ENCODE measurements at regions not wholly inside any gene's neighbourhood (a gene's known extent, or its start where the extent isn't known, plus 50 kb on each side); places are given as distances from the start of the nearest gene placed in this dataset.

GRCh38 chr1:163706915-163707314 lies 385.2 kb downstream of the NUF2 start:
- FAIRE-seq (no peak), DNase-seq (ENCODE audit: low read depth, low spot score) (peak; percentile 81)
- H3K4me3 ChIP-seq (replicated peaks in 1 of 3; ENCODE audit: insufficient read depth in 1 of 3, low read depth in 1 of 3, low read length in 3 of 3): no peak overlapping the region
- POLR2A ChIA-PET: no interaction called here
- H3K27me3 ChIP-seq (ENCODE audit: control insufficient read depth in 2 of 2, insufficient read depth in 2 of 2, low read length in 2 of 2): no peaks in the 10 kb centered on the region
- no peaks in the 10 kb centered on the region for H3K9me3 ChIP-seq (replicated peaks; ENCODE audit: control insufficient read depth, insufficient read depth, low read length)
- intact Hi-C loops (cut with micrococcal nuclease) (loop anchor here (1.0 to 5.0 kb wide), 2 partner anchors 168 to 850 kb away; partner anchors contain the start of gene PBX1), dilution Hi-C loops (cut with MboI; ENCODE audit: extremely low pct_ligation_motif_present, low sequenced_read_pairs) (no loop called here)
- peaks cover 33% of the 10 kb centered on the region for H3K4me1 ChIP-seq (ENCODE audit: control insufficient read depth, extremely low read depth, insufficient read depth, low read length)
- H3K9ac ChIP-seq (replicated peaks; ENCODE audit: extremely low read depth, insufficient read depth, low read length): peak overlapping the region; percentile 39
- no peaks in the 10 kb centered on the region for H3K79me2 ChIP-seq (ENCODE audit: control insufficient read depth, insufficient read depth, low read length)
- no peak overlapping the region for H2AFZ ChIP-seq (ENCODE audit: low read depth, low read length)
- H3K36me3 ChIP-seq (ENCODE audit: control insufficient read depth in 2 of 2, extremely low read depth in 1 of 2, insufficient read depth in 2 of 2, low read length in 2 of 2): no peaks in the 10 kb centered on the region
- H4K20me1 ChIP-seq (replicated peaks; ENCODE audit: control insufficient read depth, extremely low read depth, insufficient read depth, low read length): no peaks in the 10 kb centered on the region
- peak overlapping the region; percentile 70 for H3K27ac ChIP-seq (ENCODE audit: insufficient read depth, low read depth, low read length)
- H3K4me2 ChIP-seq (ENCODE audit: insufficient read depth, low read length): peak overlapping the region; percentile 42
- H3K9me1 ChIP-seq (replicated peaks; ENCODE audit: control insufficient read depth, extremely low read depth, insufficient read depth, low read length): no peaks in the 10 kb centered on the region
- BruUV-seq (replicated peaks): no TSS peak
- CTCF ChIA-PET: interaction anchor here (1.1 to 1.2 kb wide), 2 partner anchors 13 to 22 kb away, joined by 3 read pairs; no protein-coding TSS in a partner anchor
- no peak for TF ChIP-seq POLR2AphosphoS5 (IDR thresholded peaks at IDR 0.05; ENCODE audit: insufficient read depth, low read depth, low read length)
- peak; percentile 23 for TF ChIP-seq FOS (IDR thresholded peaks at IDR 0.05; ENCODE audit: borderline replicate concordance, insufficient read depth, low read length)
- peak; percentile 66 for TF ChIP-seq JUN (IDR thresholded peaks at IDR 0.05; ENCODE audit: borderline replicate concordance, insufficient read depth, insufficient read length, low read depth)

- intact Hi-C loops (cut with micrococcal nuclease) (loop anchor here (5.0 kb wide), 1 partner anchor 848 kb away; the partner anchor contains the start of gene PBX1), dilution Hi-C loops (cut with MboI; ENCODE audit: extremely low pct_ligation_motif_present, low sequenced_read_pairs) (no loop called here)
- CTCF ChIA-PET: interaction anchor here (1.5 kb wide), 1 partner anchor 11 kb away, joined by 4 read pairs; no protein-coding TSS in a partner anchor
- DNase-seq (ENCODE audit: low read depth, low spot score) (peak; percentile 72), FAIRE-seq (no peak)
- TF ChIP-seq FOS (IDR thresholded peaks at IDR 0.05; ENCODE audit: borderline replicate concordance, insufficient read depth, low read length) (peak; percentile 69), GATA2 (IDR thresholded peaks at IDR 0.05; ENCODE audit: insufficient read depth, insufficient read length, low read depth, low read length) (peak; percentile 34), JUN (IDR thresholded peaks at IDR 0.05; ENCODE audit: borderline replicate concordance, insufficient read depth, insufficient read length, low read depth) (peak; percentile 92), MYC (IDR thresholded peaks at IDR 0.05; ENCODE audit: low read depth, low read length) (no peak)
- H3K4me1 ChIP-seq (ENCODE audit: control insufficient read depth, extremely low read depth, insufficient read depth, low read length): peaks cover 33% of the 10 kb centered on the region
- peak overlapping the region; percentile 34 for H3K27ac ChIP-seq (ENCODE audit: insufficient read depth, low read depth, low read length)
- no TSS peak for BruUV-seq (replicated peaks)
- H3K4me3 ChIP-seq (replicated peaks in 1 of 3; ENCODE audit: insufficient read depth in 1 of 3, low read depth in 1 of 3, low read length in 3 of 3): no peak overlapping the region
- H4K20me1 ChIP-seq (replicated peaks; ENCODE audit: control insufficient read depth, extremely low read depth, insufficient read depth, low read length): no peaks in the 10 kb centered on the region
- no peak overlapping the region for H3K9ac ChIP-seq (replicated peaks; ENCODE audit: extremely low read depth, insufficient read depth, low read length)
- POLR2A ChIA-PET: no interaction called here
- H2AFZ ChIP-seq (ENCODE audit: low read depth, low read length): no peak overlapping the region
- H3K27me3 ChIP-seq (ENCODE audit: control insufficient read depth in 2 of 2, insufficient read depth in 2 of 2, low read length in 2 of 2): no peaks in the 10 kb centered on the region
- H3K79me2 ChIP-seq (ENCODE audit: control insufficient read depth, insufficient read depth, low read length): no peaks in the 10 kb centered on the region
- no peaks in the 10 kb centered on the region for H3K9me1 ChIP-seq (replicated peaks; ENCODE audit: control insufficient read depth, extremely low read depth, insufficient read depth, low read length)
- H3K9me3 ChIP-seq (replicated peaks; ENCODE audit: control insufficient read depth, insufficient read depth, low read length): no peaks in the 10 kb centered on the region
- no peaks in the 10 kb centered on the region for H3K36me3 ChIP-seq (ENCODE audit: control insufficient read depth in 2 of 2, extremely low read depth in 1 of 2, insufficient read depth in 2 of 2, low read length in 2 of 2)
- H3K4me2 ChIP-seq (ENCODE audit: insufficient read depth, low read length): peak overlapping the region; percentile 64
Observed at GRCh38 chr1:163709636-163710035, 387.9 kb downstream of the NUF2 start.
